Mammary epithelial cell (primary cell): ENCODE measurements at regions not wholly inside any gene's neighbourhood (a gene's known extent, or its start where the extent isn't known, plus 50 kb on each side); places are given as distances from the start of the nearest gene placed in this dataset.

Experiments
- EZH2 ChIP-seq: IDR thresholded peaks from 2 replicates; pipeline ENCODE4 v1.6.1; 2012; ENCODE audit warnings: low read length, inconsistent platforms, borderline replicate concordance
- TF ChIP-seq, protein P1 (sequence below), 2 donors: IDR thresholded peaks in 1 of 2; conservative IDR thresholded peaks in 1 of 2; 2 replicates each; pipeline ENCODE4 v1.5.1; 2011 to 2012; ENCODE audit warnings: inconsistent platforms in 2 of 2, low read length in 2 of 2, mild to moderate bottlenecking in 2 of 2, control low read depth in 1 of 2, low read depth in 1 of 2; ENCODE audit not compliant: insufficient read depth in 1 of 2; ENCODE audit errors: extremely low read depth in 1 of 2

DNA sequence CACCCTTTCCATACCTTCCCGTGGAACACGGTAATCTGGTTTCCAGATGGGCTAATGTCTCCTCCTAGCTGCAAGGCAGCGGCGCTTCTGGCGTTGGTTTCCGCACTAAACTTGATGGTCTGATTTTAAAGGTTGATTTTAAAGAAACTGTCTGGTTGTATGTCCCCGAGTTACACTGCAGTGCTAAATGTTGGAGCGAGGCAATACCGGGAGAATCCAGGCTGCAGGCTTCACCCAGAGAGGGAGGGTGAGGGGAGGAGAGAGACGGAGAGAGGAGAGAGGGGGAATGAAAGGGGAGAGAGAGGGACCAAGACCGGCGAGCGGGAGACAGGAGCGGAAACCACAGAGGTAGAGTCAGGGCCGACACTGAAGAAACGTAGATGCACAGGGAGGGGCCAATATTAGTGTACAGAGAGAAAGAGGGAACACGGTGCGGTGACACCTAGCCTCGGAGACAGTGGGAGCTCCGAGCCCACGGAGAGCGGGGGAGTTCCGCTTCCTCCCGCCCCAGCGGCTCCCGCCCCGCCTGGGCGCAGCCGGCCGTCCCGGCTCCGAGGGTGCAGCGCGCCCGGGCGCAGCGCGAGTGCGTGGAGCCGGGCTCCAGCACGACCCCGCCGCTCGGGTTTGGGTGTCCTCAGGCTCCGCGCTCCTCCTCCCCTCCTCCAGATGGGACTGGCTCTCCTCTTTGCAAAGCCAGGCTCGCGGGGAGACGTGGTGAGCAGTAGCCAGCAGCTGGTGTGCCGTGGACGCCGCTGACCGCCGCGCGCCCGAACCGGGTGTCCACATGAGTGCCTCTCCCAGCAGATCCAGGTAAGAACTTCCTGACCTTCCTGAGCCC is 71.9 kb upstream of the GRAMD1B start:
- TF ChIP-seq, protein P1, sequence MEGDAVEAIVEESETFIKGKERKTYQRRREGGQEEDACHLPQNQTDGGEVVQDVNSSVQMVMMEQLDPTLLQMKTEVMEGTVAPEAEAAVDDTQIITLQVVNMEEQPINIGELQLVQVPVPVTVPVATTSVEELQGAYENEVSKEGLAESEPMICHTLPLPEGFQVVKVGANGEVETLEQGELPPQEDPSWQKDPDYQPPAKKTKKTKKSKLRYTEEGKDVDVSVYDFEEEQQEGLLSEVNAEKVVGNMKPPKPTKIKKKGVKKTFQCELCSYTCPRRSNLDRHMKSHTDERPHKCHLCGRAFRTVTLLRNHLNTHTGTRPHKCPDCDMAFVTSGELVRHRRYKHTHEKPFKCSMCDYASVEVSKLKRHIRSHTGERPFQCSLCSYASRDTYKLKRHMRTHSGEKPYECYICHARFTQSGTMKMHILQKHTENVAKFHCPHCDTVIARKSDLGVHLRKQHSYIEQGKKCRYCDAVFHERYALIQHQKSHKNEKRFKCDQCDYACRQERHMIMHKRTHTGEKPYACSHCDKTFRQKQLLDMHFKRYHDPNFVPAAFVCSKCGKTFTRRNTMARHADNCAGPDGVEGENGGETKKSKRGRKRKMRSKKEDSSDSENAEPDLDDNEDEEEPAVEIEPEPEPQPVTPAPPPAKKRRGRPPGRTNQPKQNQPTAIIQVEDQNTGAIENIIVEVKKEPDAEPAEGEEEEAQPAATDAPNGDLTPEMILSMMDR (conservative IDR thresholded peaks at IDR 0.05 in 1 of 2, IDR thresholded peaks at IDR 0.05 in 1 of 2; ENCODE audit: extremely low read depth in 1 of 2, insufficient read depth in 1 of 2, low read depth in 1 of 2, low read length in 2 of 2) = no peak
- TF ChIP-seq EZH2 = peak; percentile 86
